GM18505 (cell line): ENCODE measurements at regions not wholly inside any gene's neighbourhood (a gene's known extent, or its start where the extent isn't known, plus 50 kb on each side); places are given as distances from the start of the nearest gene placed in this dataset.

Experiments
- ATAC-seq: cut with Tn5 transposase; IDR thresholded peaks from one replicate; pipeline ENCODE4 v1.9.1; 2021; ENCODE audit not compliant: unreplicated experiment
- POLR2A ChIP-seq: IDR thresholded peaks from 4 replicates; pipeline ENCODE4 v1.6.1; 2011; ENCODE audit warnings: borderline replicate concordance; ENCODE audit not compliant: insufficient read depth, insufficient read length; ENCODE audit errors: extremely low read depth

GRCh38 chr13:38537051-38537450 is 149.8 kb upstream of the FREM2 start:
- no peak for ATAC-seq
- TF ChIP-seq POLR2A: no peak

GRCh38 chr13:38538422-38538821 is 148.5 kb upstream of the FREM2 start:
- TF ChIP-seq POLR2A: no peak
- ATAC-seq: no peak

DNA sequence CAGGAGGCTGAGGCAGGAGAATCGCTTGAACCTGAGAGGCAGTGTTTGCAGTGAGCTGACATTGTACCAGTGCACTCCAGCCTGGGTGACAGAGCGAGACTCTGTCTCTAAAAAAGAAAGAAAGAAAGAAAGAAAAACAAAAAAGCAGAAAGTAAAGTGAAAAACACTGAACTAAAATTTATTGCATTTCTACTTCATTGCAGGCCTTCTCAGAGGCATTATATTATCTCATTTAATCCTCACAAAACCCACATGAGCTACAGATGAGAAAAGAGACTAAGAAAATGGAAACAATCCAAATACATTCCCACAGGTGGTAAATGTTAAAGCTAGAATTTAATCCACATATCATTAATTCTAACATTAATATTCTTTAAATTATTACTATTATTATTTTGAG is 147.2 kb upstream of the FREM2 start:
- TF ChIP-seq POLR2A: no peak
- no peak for ATAC-seq

GRCh38 chr13:38542601-38543000 is 144.3 kb upstream of the FREM2 start:
- no peak for TF ChIP-seq POLR2A
- no peak for ATAC-seq

DNA sequence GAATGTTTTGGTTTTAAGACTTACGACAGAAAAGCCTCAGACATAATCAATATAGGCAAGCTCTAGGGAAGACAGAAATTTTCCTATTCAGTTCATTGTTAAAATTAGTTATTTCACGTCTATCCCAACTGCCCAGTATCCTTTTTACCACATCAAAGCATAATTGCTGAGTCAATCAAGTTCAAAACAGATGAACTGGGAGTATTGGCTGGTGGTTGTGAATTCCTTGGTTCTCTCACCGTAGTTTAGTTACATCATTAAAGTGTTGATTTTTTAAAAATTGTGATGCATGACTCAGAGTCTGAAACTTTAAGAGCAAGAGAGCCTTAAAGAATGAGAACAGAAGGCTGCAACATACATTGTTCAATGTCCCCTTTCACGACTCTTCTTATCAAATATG is 143.3 kb upstream of the FREM2 start:
- no peak for ATAC-seq
- TF ChIP-seq POLR2A: no peak

GRCh38 chr13:38563739-38564138 is 123.1 kb upstream of the FREM2 start:
- ATAC-seq: no peak
- no peak for TF ChIP-seq POLR2A

DNA sequence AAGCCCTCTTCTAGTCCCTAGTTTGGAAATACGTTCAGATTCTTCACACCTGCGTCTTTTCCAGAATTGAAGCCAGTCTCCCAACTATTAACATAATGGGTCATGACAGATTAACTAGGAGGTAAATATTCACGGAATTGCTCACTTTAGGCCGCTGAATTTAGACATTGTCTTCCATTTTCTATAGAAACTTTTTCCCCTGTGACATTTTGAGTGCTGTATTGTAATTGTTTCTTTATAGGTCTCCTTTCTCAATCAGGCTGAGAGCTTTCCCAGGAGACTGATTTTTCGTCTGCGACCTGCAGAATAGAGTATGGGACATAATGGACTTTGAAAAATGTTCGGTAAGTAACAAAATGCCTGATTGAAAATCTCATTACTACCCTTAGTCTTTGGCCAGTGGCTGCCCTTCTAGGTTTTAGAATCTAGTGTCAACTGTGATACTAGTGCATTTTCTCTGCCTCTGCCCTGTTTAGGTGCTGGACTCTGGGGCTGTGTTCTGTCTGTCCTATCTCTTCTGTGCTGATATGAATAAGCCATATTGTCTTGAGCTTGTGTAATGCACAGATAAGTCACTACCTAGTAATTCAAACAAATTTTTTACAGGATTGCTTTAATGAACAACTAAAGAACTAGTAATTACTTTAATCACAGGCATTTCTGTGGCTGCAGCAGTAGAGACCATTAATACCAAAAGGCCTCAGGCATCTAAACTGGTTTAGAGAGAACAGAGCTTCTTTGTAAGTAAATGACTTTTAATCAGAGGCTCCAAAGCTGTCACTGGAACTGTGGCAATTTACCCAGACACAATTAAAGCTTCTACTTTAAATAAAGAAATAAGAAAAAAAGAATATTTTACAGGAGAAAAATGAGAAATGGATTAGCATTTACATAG is 122.4 kb upstream of the FREM2 start:
- no peak for TF ChIP-seq POLR2A
- no peak for ATAC-seq

DNA sequence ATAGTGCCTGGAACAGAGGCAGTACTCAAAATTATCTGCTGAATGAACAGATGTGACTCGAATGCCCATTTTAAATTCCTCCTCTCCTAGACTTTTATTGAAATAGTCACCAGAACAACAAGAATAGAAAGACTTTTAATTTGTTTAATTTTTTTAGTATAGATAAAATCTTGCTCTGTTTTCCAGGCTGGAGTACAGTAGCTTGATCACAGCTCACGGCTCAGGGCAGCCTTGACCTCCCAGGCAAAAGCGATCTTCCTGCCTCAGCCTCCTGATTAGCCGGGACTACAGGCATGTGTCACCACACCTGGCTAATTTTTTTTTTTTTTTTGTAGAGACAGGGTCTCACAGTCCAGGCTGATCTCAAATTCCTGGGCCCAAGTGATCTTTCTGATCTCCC is 120.9 kb upstream of the FREM2 start:
- ATAC-seq: no peak
- no peak for TF ChIP-seq POLR2A

- no peak for ATAC-seq
- TF ChIP-seq POLR2A: no peak
Observed at GRCh38 chr13:38566519-38566918, 120.4 kb upstream of the FREM2 start.

- no peak for ATAC-seq
- no peak for TF ChIP-seq POLR2A
Observed at GRCh38 chr13:38570706-38571105, 116.2 kb upstream of the FREM2 start.

DNA sequence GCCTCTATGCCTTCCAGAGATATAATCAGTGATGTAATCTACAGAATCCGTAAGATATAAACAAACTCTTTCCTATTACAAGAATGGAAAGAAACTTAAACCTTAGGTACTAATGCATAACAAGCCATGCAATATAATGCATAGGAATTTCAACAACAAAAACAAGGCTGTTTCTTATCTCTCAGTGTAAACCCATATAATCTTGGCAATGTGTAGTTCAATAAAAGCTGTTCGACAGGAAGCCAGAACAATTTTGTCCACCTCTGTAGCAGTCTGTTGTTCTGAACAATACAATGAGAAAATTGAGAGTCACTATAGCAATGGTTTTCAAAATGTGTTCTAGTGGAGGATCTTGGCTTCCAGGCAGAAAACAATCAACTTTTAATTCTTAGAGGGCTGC is 111.5 kb upstream of the FREM2 start:
- ATAC-seq: no peak
- TF ChIP-seq POLR2A: no peak

GRCh38 chr13:38577048-38577447 is 109.8 kb upstream of the FREM2 start:
- TF ChIP-seq POLR2A: no peak
- no peak for ATAC-seq

DNA sequence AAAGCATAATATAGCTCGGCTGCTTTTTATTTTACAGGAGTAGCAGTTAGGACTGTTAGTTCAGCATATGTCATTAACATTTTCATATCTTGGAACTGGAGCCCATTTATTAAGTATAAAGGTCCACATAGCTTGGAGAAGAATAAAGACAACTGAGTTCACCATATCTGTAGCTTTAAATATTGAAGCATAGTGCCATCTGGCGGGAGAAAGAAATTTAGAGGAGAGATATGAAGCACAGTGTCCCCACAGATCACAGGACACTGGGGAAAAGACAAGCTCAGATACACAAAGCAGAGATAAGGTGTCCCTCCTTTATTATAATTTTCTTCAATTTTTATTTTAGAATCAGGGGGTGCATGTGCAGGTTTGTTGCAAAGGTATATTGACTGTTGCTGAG is 104.7 kb upstream of the FREM2 start:
- ATAC-seq: peak; percentile 73
- no peak for TF ChIP-seq POLR2A

DNA sequence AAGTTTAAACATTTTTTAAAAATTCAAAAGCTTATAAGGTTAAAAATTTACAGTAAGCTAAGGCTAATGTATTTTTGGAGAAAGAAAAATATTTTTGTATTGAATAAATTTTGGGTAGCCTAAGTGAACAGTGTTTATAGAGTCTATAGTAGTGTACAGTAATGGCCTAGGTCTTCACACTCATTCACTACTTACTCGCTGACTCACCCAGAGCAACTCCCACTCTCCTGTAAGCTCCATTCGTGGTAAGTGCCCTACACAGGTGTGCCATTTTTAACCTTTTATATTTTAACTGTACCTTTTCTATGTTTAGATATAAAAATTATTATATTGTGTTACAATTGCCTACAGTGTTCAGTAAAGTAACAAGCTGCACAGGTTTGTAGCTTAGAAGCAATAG is 96.6 kb upstream of the FREM2 start:
- no peak for ATAC-seq
- no peak for TF ChIP-seq POLR2A
